Natural killer cell treated with Interleukin-12 subunit alpha and Interleukin-12 subunit beta and Interleukin-15 and Interleukin-18, amount 100 ng/mL, for 72 hours (primary cell): ENCODE measurements at regions not wholly inside any gene's neighbourhood (a gene's known extent, or its start where the extent isn't known, plus 50 kb on each side); places are given as distances from the start of the nearest gene placed in this dataset.

ENCODE experiments used
- ATAC-seq, 2 donors: fragments of 150-1000 bp; cut with Tn5 transposase in 1 of 2; sonication (Bioruptor Pico), chemical (Tn5 transposase) in 1 of 2; 2 replicates each; pipeline ENCODE4 v1.10.0; 2021
- DNase-seq: peaks from one replicate; pipeline ENCODE4 v3.0.0; 2022; ENCODE audit warnings: low spot score
- H3K27ac Mint-ChIP-seq, 2 donors: 1 replicate in 1 of 2; 2 replicates in 1 of 2; pipeline ENCODE4 v1.8.0; 2022; ENCODE audit warnings: mixed read lengths in 2 of 2, mild to moderate bottlenecking in 1 of 2, moderate library complexity in 1 of 2
- H3K27me3 Mint-ChIP-seq, 2 donors: 1 replicate in 1 of 2; 2 replicates in 1 of 2; pipeline ENCODE4 v1.8.0; 2022; ENCODE audit warnings: mixed read lengths in 2 of 2
- H3K36me3 Mint-ChIP-seq: one replicate; pipeline ENCODE4 v1.8.0; 2022; ENCODE audit warnings: mixed read lengths
- H3K4me1 Mint-ChIP-seq, 2 donors: 1 replicate in 1 of 2; 2 replicates in 1 of 2; pipeline ENCODE4 v1.8.0; 2022; ENCODE audit warnings: low read depth in 2 of 2, mixed read lengths in 2 of 2, mild to moderate bottlenecking in 1 of 2
- H3K4me3 Mint-ChIP-seq: one replicate; pipeline ENCODE4 v1.8.0; 2022; ENCODE audit warnings: mixed read lengths
- H3K9me3 Mint-ChIP-seq: 2 replicates; pipeline ENCODE4 v1.8.0; 2022; ENCODE audit warnings: mixed read lengths

DNA sequence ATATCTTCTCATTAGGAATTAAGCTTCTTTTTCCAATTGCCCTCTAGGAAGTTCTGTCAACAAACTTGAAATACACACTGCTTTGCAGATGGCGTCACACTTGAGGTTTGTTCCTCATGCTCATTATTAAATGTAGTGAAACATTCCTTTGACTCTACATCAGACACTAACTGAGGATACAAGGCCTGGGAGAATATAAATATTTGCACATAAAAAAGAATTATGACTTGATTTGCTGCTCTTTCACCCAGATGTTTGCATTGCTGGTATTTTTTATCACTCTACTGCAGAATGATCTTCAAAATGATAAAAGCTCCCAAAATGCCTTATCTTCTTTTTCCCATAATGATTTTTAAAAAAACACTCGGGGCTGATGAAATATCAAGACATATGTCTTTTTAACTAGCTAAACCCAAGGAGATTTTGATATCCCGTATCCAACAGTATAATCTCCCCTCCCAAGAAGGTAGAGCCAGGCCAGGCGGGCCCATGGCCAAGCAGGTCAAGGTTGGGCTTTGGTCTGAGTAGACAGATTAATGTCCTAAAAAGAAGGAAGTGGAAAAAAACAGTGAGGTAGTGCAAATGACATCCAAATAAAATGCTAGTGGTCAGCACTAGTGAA lies 264.6 kb downstream of the HHIPL2 start:
- no peak overlapping the region for H3K27ac Mint-ChIP-seq
- ATAC-seq: no peak
- no peak overlapping the region for H3K4me3 Mint-ChIP-seq
- DNase-seq: no peak
- no peaks in the 10 kb centered on the region for H3K9me3 Mint-ChIP-seq
- H3K4me1 Mint-ChIP-seq: no peaks in the 10 kb centered on the region
- no peaks in the 10 kb centered on the region for H3K36me3 Mint-ChIP-seq
- H3K27me3 Mint-ChIP-seq: peaks cover 2 to 8% of the 10 kb centered on the region in 2 donors

- Mint-ChIP-seq H3K27me3 (peaks cover 6 to 7% of the 10 kb centered on the region in 2 donors), H3K9me3 (no peaks in the 10 kb centered on the region), H3K36me3 (no peaks in the 10 kb centered on the region), H3K4me3 (no peak overlapping the region), H3K27ac (no peak overlapping the region), H3K4me1 (no peaks in the 10 kb centered on the region)
- ATAC-seq (no peak), DNase-seq (no peak)
Measured at GRCh38 chr1:222279591-222279990, 268.3 kb downstream of the HHIPL2 start.

- DNase-seq (no peak), ATAC-seq (no peak)
- Mint-ChIP-seq H3K36me3 (no peaks in the 10 kb centered on the region), H3K4me1 (no peaks in the 10 kb centered on the region), H3K4me3 (no peak overlapping the region), H3K27ac (no peak overlapping the region), H3K27me3 (peaks cover 8 to 9% of the 10 kb centered on the region in 2 donors), H3K9me3 (no peaks in the 10 kb centered on the region)
Measured at GRCh38 chr1:222278501-222278900, 269.4 kb downstream of the HHIPL2 start.

DNA sequence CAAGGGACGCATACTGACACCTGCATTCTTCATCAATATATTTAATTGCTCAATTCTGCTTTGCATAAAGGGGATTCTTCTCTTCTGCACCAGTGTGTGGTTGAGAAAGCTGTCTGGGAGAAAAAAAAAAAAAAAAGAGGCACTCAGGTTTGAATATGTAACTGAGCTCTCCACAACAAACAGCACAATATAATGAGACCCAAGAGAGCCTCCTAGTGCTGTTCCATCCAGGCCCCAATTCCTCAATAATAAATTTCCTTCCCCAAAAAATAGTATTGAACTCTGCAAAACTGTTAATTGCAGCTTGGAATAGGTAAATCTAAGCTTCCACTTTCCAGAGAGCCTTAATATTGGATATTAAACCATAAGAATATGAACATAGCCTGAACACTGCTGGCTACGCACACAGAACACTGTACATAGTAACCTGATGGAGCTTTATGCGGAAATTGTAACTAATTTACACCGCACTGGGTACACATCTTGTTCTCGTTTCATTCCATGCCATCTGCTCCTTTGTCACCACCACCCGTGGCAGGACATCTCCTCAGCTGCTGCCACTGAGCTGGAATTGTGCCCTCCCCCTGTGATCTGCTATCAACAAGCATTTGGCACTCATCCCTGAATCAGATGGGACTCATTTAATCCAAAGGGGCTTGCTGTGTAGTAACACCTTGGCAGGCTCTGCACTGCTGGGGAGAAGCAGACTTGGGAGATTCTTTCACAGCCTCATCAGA lies 272.0 kb downstream of the HHIPL2 start:
- H3K27ac Mint-ChIP-seq: no peak overlapping the region
- no peak for DNase-seq
- H3K4me3 Mint-ChIP-seq: no peak overlapping the region
- H3K9me3 Mint-ChIP-seq: no peaks in the 10 kb centered on the region
- no peak for ATAC-seq
- H3K27me3 Mint-ChIP-seq: peaks cover 4 to 16% of the 10 kb centered on the region in 2 donors
- H3K36me3 Mint-ChIP-seq: no peaks in the 10 kb centered on the region
- H3K4me1 Mint-ChIP-seq: no peaks in the 10 kb centered on the region

GRCh38 chr1:222275001-222275728 lies 272.7 kb downstream of the HHIPL2 start:
- ATAC-seq: no peak
- no peak overlapping the region for H3K4me3 Mint-ChIP-seq
- H3K36me3 Mint-ChIP-seq: no peaks in the 10 kb centered on the region
- H3K9me3 Mint-ChIP-seq: no peaks in the 10 kb centered on the region
- H3K4me1 Mint-ChIP-seq: no peaks in the 10 kb centered on the region
- no peak overlapping the region for H3K27ac Mint-ChIP-seq
- DNase-seq: no peak
- peaks cover 4 to 23% of the 10 kb centered on the region in 2 donors for H3K27me3 Mint-ChIP-seq

DNA sequence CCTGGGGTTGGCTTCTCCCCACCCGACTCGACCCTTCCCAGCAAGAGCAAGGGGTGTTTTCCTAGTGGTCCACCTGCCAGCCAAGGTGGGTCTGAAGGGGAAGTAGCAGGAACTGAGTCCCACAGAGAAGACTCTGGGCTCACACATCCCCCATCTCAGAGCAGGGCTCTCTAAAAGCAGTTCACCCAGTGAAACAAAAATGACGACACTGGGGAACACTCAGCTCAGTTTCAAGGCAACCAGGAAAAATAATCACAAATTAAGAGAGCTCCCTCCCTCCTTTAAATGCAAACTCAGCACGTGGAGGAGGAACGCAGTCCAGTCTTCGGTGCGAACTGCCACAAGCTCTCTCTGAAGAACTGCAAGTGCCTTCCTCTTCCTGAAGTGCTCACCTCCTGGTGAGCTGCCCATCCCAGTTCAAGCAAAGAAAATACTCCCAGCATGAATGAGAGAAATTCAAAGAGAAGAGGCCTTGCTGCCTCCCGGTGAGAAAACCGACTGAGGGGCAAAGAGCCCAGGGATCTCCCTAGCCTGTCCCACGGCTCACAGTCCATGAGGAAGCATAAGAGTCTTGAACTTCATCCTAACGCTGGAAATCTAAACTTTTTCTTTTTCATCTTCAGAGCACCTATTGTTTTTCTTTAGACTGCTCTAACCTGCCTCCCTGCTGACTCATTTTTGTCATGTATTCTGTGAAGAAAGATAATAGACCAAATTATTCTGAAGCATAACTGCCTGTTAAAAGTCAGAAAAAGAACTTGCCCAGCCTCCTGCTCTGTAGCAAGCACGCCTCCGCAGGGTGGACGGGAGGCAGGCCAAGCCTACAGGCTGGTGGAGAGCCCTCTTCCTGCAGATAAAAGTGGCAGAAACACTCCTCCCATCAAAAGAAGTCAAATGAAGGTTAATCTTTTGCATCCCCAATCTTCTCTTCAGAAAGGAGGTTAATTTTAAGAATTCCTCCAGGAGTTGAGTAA lies 281.4 kb downstream of the HHIPL2 start:
- Mint-ChIP-seq H3K27ac (no peak overlapping the region), H3K4me3 (no peak overlapping the region), H3K4me1 (no peaks in the 10 kb centered on the region), H3K36me3 (no peaks in the 10 kb centered on the region), H3K9me3 (no peaks in the 10 kb centered on the region), H3K27me3 (peaks cover 3 to 22% of the 10 kb centered on the region in 2 donors)
- ATAC-seq (no peak), DNase-seq (no peak)

DNA sequence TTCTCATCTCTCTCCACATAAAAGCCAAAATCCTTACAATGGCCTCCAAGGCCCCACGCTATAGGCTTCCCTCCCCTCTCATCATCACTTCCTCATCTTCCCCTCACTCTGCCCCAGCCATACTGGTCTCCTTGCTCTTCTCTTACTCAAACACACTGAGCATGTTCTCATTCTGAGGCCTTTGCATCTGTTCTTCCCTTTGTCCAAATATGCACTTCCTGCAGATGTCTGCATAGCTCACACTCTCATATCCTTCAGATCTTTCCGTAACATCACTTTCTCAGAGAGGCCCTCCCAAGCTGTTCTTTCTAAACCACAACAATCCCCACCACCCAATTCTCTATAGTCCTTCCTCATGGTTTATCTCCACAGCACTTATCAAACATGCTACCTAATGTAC lies 284.1 kb downstream of the HHIPL2 start:
- ATAC-seq (no peak), DNase-seq (no peak)
- no peaks in the 10 kb centered on the region for H3K36me3 Mint-ChIP-seq
- H3K4me1 Mint-ChIP-seq: no peaks in the 10 kb centered on the region
- no peak overlapping the region for H3K4me3 Mint-ChIP-seq
- H3K27me3 Mint-ChIP-seq: peaks cover 7 to 17% of the 10 kb centered on the region in 2 donors
- no peaks in the 10 kb centered on the region for H3K9me3 Mint-ChIP-seq
- H3K27ac Mint-ChIP-seq: no peak overlapping the region

GRCh38 chr1:222257027-222257426 lies 290.9 kb downstream of the HHIPL2 start:
- Mint-ChIP-seq H3K4me1 (no peaks in the 10 kb centered on the region), H3K36me3 (no peaks in the 10 kb centered on the region), H3K9me3 (no peaks in the 10 kb centered on the region), H3K4me3 (no peak overlapping the region), H3K27me3 (peaks cover 8 to 33% of the 10 kb centered on the region in 2 donors), H3K27ac (no peak overlapping the region)
- no peak for DNase-seq
- no peak for ATAC-seq

- no peak for DNase-seq
- peaks cover 8 to 33% of the 10 kb centered on the region in 2 donors for H3K27me3 Mint-ChIP-seq
- H3K9me3 Mint-ChIP-seq: no peaks in the 10 kb centered on the region
- ATAC-seq: no peak
- H3K27ac Mint-ChIP-seq: no peak overlapping the region
- H3K36me3 Mint-ChIP-seq: no peaks in the 10 kb centered on the region
- H3K4me3 Mint-ChIP-seq: no peak overlapping the region
- H3K4me1 Mint-ChIP-seq: no peaks in the 10 kb centered on the region
Measured at GRCh38 chr1:222256058-222256457, 291.8 kb downstream of the HHIPL2 start.

GRCh38 chr1:222252788-222253187 lies 295.1 kb downstream of the HHIPL2 start:
- H3K4me3 Mint-ChIP-seq: no peak overlapping the region
- peaks cover 4 to 14% of the 10 kb centered on the region in 2 donors for H3K27me3 Mint-ChIP-seq
- DNase-seq (no peak), ATAC-seq (no peak)
- no peaks in the 10 kb centered on the region for H3K36me3 Mint-ChIP-seq
- H3K9me3 Mint-ChIP-seq: no peaks in the 10 kb centered on the region
- H3K27ac Mint-ChIP-seq: no peak overlapping the region
- H3K4me1 Mint-ChIP-seq: no peaks in the 10 kb centered on the region

DNA sequence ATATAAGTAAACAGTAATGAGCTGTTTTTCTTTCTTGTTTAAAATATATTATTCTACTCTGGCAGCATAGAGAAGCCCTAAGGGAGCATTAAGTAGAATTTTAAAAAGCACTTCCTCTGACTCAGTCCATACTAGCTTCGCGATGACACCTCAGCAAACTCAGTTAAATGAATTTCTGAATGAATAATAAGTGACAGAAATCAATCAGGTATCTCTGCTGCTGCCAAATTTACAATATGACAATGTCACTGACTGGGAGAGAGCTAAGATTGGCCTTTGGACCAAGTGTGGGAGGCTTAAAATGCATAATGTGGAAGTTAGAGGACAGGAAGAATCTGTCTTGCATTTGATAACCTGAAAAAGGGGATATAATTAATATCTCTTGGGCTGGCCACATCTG lies 296.1 kb downstream of the HHIPL2 start:
- DNase-seq (no peak), ATAC-seq (no peak)
- Mint-ChIP-seq H3K9me3 (no peaks in the 10 kb centered on the region), H3K36me3 (no peaks in the 10 kb centered on the region), H3K27ac (no peak overlapping the region), H3K4me3 (no peak overlapping the region), H3K4me1 (no peaks in the 10 kb centered on the region), H3K27me3 (peaks cover 5 to 17% of the 10 kb centered on the region in 2 donors)

DNA sequence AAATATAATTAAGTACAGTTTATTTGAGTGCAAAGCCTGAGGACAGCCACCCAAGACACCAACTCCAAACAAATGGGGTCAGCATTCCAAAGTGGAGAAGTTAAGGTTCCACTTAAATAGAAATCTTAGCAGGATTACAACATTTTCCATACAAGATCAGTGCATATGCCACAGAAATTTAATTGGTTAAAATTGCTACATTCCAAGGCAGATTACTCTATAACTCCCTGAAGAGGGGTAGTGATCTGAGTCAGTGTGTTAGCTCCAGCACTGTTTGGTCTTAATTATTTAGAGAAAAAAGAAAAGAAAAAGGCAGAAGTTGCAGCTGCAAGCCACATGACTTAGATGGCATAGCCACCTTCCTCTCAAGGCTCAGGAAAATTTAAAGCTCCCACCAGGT lies 297.5 kb downstream of the HHIPL2 start:
- H3K9me3 Mint-ChIP-seq: no peaks in the 10 kb centered on the region
- no peak for DNase-seq
- no peak overlapping the region for H3K4me3 Mint-ChIP-seq
- H3K27ac Mint-ChIP-seq: no peak overlapping the region
- H3K4me1 Mint-ChIP-seq: no peaks in the 10 kb centered on the region
- peaks cover 7 to 24% of the 10 kb centered on the region in 2 donors for H3K27me3 Mint-ChIP-seq
- no peaks in the 10 kb centered on the region for H3K36me3 Mint-ChIP-seq
- ATAC-seq: no peak

DNA sequence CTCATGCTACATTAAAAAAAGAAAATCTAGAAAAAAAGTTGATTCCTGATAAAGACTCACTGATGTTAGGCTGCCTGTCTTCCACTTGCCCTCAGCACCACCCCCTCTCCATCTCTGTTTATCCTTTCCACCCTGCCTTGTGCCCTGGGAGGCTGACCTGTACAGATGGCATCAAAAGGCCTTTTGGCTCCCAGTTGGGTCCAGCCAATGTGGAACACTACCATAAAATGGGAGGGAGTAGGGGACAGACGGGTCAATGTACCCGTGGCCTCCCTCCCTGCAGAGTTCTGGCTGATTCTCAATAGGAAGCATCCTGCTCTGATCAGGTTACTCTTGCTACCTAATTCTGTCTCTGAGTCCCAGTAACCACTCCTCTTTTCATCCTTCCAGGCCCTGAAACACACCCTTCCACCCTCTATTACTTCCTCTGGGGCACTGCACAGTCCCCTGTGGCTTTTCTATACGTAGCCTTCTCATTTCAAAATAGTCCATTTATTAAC lies 300.0 kb downstream of the HHIPL2 start:
- Mint-ChIP-seq H3K27me3 (peaks cover 9 to 28% of the 10 kb centered on the region in 2 donors), H3K4me3 (no peak overlapping the region), H3K27ac (no peak overlapping the region), H3K36me3 (no peaks in the 10 kb centered on the region), H3K4me1 (no peaks in the 10 kb centered on the region), H3K9me3 (no peaks in the 10 kb centered on the region)
- ATAC-seq (no peak), DNase-seq (no peak)
